GM23338 (cell line): ENCODE measurements at regions not wholly inside any gene's neighbourhood (a gene's known extent, or its start where the extent isn't known, plus 50 kb on each side); places are given as distances from the start of the nearest gene placed in this dataset.

ENCODE experiments used
- CREB1 ChIP-seq: fragments of 250-450 bp; sonication (Bioruptor Pico); IDR thresholded peaks from 2 replicates; pipeline ENCODE4 v1.5.0; 2020; ENCODE audit warnings: low read depth, mild to moderate bottlenecking, moderate library complexity
- EZH2 ChIP-seq: fragments of 200-600 bp; sonication (generic); IDR thresholded peaks from one replicate; pipeline ENCODE4 v1.8.0; 2017; ENCODE audit warnings: antibody characterized with exemption, mild to moderate bottlenecking, low read depth; ENCODE audit not compliant: unreplicated experiment
- TF ChIP-seq, protein P1 (sequence below), 2 experiments: fragments of 200-600 bp in 1 of 2; sonication (generic) in 1 of 2; conservative IDR thresholded peaks; 2 replicates each; pipeline versions ENCODE4 v1.5.1 to v1.6.1; 2016 to 2017; ENCODE audit warnings: antibody characterized with exemption in 2 of 2, low read depth in 2 of 2, mild to moderate bottlenecking in 2 of 2, moderate library complexity in 1 of 2

- TF ChIP-seq, protein P1, sequence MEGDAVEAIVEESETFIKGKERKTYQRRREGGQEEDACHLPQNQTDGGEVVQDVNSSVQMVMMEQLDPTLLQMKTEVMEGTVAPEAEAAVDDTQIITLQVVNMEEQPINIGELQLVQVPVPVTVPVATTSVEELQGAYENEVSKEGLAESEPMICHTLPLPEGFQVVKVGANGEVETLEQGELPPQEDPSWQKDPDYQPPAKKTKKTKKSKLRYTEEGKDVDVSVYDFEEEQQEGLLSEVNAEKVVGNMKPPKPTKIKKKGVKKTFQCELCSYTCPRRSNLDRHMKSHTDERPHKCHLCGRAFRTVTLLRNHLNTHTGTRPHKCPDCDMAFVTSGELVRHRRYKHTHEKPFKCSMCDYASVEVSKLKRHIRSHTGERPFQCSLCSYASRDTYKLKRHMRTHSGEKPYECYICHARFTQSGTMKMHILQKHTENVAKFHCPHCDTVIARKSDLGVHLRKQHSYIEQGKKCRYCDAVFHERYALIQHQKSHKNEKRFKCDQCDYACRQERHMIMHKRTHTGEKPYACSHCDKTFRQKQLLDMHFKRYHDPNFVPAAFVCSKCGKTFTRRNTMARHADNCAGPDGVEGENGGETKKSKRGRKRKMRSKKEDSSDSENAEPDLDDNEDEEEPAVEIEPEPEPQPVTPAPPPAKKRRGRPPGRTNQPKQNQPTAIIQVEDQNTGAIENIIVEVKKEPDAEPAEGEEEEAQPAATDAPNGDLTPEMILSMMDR (conservative IDR thresholded peaks at IDR 0.05; ENCODE audit: low read depth in 2 of 2), result no peak
- TF ChIP-seq CREB1 (CRISPR knock-in tag), result no peak
- TF ChIP-seq EZH2, result no peak
These were observed 159.9 kb downstream of the ACTL8 start for GRCh38 chr1:17914987-17915386.
